ENCODE measurements at regions not wholly inside any gene's neighbourhood (a gene's known extent, or its start where the extent isn't known, plus 50 kb on each side); places are given as distances from the start of the nearest gene placed in this dataset.

- H3K4me2 ChIP-seq: no peak overlapping the region
- H3K4me3 ChIP-seq: no peak overlapping the region
- H3K27me3 ChIP-seq (ENCODE audit: insufficient read depth): no peaks in the 10 kb centered on the region
- Mint-ChIP-seq H3K4me1 (no peaks in the 10 kb centered on the region), H3K27me3 (ENCODE audit: insufficient read depth, low read depth, poor library complexity) (no peaks in the 10 kb centered on the region), H3K9me3 (peaks cover 4% of the 10 kb centered on the region), H3K36me3 (ENCODE audit: low read depth) (no peaks in the 10 kb centered on the region), H3K4me3 (no peak overlapping the region), H3K27ac (no peak overlapping the region)
- H3K9me2 ChIP-seq (ENCODE audit: insufficient read depth): peaks cover 3% of the 10 kb centered on the region; the same call in 1 of the 2 replicates
- no peaks in the 10 kb centered on the region for H3F3A ChIP-seq (replicated peaks; ENCODE audit: low read depth)
- H4K20me1 ChIP-seq (replicated peaks; ENCODE audit: insufficient read depth): no peaks in the 10 kb centered on the region
- no peak for TF ChIP-seq ETS1 (IDR thresholded peaks at IDR 0.05)
- TF ChIP-seq ZNF331 (CRISPR knock-in tag; IDR thresholded peaks at IDR 0.05; ENCODE audit: low read depth): no peak
- TF ChIP-seq, protein P1, sequence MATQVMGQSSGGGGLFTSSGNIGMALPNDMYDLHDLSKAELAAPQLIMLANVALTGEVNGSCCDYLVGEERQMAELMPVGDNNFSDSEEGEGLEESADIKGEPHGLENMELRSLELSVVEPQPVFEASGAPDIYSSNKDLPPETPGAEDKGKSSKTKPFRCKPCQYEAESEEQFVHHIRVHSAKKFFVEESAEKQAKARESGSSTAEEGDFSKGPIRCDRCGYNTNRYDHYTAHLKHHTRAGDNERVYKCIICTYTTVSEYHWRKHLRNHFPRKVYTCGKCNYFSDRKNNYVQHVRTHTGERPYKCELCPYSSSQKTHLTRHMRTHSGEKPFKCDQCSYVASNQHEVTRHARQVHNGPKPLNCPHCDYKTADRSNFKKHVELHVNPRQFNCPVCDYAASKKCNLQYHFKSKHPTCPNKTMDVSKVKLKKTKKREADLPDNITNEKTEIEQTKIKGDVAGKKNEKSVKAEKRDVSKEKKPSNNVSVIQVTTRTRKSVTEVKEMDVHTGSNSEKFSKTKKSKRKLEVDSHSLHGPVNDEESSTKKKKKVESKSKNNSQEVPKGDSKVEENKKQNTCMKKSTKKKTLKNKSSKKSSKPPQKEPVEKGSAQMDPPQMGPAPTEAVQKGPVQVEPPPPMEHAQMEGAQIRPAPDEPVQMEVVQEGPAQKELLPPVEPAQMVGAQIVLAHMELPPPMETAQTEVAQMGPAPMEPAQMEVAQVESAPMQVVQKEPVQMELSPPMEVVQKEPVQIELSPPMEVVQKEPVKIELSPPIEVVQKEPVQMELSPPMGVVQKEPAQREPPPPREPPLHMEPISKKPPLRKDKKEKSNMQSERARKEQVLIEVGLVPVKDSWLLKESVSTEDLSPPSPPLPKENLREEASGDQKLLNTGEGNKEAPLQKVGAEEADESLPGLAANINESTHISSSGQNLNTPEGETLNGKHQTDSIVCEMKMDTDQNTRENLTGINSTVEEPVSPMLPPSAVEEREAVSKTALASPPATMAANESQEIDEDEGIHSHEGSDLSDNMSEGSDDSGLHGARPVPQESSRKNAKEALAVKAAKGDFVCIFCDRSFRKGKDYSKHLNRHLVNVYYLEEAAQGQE (IDR thresholded peaks at IDR 0.05; ENCODE audit: unreplicated experiment): no peak
- TF ChIP-seq POLR2AphosphoS5 (IDR thresholded peaks at IDR 0.05; ENCODE audit: low read depth): no peak
- TF ChIP-seq ZNF114 (CRISPR knock-in tag; IDR thresholded peaks at IDR 0.05): no peak
- TF ChIP-seq, protein P2, sequence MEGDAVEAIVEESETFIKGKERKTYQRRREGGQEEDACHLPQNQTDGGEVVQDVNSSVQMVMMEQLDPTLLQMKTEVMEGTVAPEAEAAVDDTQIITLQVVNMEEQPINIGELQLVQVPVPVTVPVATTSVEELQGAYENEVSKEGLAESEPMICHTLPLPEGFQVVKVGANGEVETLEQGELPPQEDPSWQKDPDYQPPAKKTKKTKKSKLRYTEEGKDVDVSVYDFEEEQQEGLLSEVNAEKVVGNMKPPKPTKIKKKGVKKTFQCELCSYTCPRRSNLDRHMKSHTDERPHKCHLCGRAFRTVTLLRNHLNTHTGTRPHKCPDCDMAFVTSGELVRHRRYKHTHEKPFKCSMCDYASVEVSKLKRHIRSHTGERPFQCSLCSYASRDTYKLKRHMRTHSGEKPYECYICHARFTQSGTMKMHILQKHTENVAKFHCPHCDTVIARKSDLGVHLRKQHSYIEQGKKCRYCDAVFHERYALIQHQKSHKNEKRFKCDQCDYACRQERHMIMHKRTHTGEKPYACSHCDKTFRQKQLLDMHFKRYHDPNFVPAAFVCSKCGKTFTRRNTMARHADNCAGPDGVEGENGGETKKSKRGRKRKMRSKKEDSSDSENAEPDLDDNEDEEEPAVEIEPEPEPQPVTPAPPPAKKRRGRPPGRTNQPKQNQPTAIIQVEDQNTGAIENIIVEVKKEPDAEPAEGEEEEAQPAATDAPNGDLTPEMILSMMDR (conservative IDR thresholded peaks at IDR 0.05; ENCODE audit: low read depth in 2 of 2): no peak
- no peak for TF ChIP-seq ZNF462 (CRISPR knock-in tag; IDR thresholded peaks at IDR 0.05)
- no peak for TF ChIP-seq CREB1 (CRISPR knock-in tag; IDR thresholded peaks at IDR 0.05; ENCODE audit: low read depth)
- TF ChIP-seq JUNB (IDR thresholded peaks at IDR 0.05; ENCODE audit: unreplicated experiment): no peak
- TF ChIP-seq EZH2phosphoT487 (IDR thresholded peaks at IDR 0.05; ENCODE audit: unreplicated experiment): no peak
- TF ChIP-seq STAT1 (IDR thresholded peaks at IDR 0.05; ENCODE audit: unreplicated experiment): no peak
- no peak for TF ChIP-seq NANOG (IDR thresholded peaks at IDR 0.05; ENCODE audit: borderline replicate concordance)
- TF ChIP-seq EZH2 (IDR thresholded peaks at IDR 0.05; ENCODE audit: low read depth, unreplicated experiment): no peak
- H2AFZ ChIP-seq: no peak overlapping the region
- H3K4me1 ChIP-seq (ENCODE audit: insufficient read depth): no peaks in the 10 kb centered on the region
- H3K79me2 ChIP-seq (replicated peaks; ENCODE audit: insufficient read depth): no peaks in the 10 kb centered on the region
- H3K36me3 ChIP-seq (ENCODE audit: insufficient read depth): no peaks in the 10 kb centered on the region
- DNase-seq (ENCODE audit: low spot score): no peak
- H3K27ac ChIP-seq (ENCODE audit: low read depth): no peak overlapping the region
- no peak for ATAC-seq
These were observed 180.7 kb upstream of the TARS1 start for GRCh38 chr5:33260098-33260497.

Data from GM23338 (cell line).